ENCODE measurements at regions not wholly inside any gene's neighbourhood (a gene's known extent, or its start where the extent isn't known, plus 50 kb on each side); places are given as distances from the start of the nearest gene placed in this dataset.

DNA sequence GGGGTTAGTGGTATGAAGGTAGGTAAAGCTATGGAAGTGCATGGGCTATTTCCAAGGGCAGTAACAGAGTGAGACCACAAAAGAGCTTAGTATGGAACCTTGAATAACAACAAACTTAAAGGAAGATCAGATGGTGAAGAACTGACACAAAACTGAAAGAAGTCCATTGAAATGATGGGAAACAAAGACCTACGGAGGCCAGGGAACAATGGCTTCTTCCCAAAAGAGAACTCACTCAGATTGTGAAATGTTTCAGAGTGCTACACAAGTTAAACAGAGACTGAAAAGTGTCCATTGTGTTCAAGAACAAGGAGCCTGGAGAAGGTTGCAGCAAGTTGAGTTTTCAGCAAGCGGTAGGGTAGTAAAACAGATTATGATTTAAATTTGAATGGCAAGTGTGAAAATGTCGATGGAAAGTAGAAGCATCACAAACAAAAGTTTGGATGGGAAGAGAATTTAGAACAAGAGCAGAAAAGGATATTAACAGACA, 700.0 kb upstream of the NXPH2 start:
- TF ChIP-seq, protein P1, sequence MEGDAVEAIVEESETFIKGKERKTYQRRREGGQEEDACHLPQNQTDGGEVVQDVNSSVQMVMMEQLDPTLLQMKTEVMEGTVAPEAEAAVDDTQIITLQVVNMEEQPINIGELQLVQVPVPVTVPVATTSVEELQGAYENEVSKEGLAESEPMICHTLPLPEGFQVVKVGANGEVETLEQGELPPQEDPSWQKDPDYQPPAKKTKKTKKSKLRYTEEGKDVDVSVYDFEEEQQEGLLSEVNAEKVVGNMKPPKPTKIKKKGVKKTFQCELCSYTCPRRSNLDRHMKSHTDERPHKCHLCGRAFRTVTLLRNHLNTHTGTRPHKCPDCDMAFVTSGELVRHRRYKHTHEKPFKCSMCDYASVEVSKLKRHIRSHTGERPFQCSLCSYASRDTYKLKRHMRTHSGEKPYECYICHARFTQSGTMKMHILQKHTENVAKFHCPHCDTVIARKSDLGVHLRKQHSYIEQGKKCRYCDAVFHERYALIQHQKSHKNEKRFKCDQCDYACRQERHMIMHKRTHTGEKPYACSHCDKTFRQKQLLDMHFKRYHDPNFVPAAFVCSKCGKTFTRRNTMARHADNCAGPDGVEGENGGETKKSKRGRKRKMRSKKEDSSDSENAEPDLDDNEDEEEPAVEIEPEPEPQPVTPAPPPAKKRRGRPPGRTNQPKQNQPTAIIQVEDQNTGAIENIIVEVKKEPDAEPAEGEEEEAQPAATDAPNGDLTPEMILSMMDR (IDR thresholded peaks at IDR 0.05): no peak
- TF ChIP-seq POLR2AphosphoS5 (IDR thresholded peaks at IDR 0.05; ENCODE audit: insufficient read depth in 1 of 2, low read depth in 1 of 2): no peak

Data from vagina (tissue), 2 donors.